Stomach (tissue), 8 donors: ENCODE measurements at regions not wholly inside any gene's neighbourhood (a gene's known extent, or its start where the extent isn't known, plus 50 kb on each side); places are given as distances from the start of the nearest gene placed in this dataset.

Source experiments
- DNase-seq, 2 donors: peaks; one replicate each; pipeline versions ENCODE4 v3.0.0 to v3.0.0-alpha.2; 2013 to 2019
- H3K27ac ChIP-seq, 5 donors: fragments of 200-600 bp in 4 of 5; sonication (generic) in 4 of 5; one replicate each; pipeline ENCODE4 v1.5.1; 2013 to 2019; ENCODE audit warnings: mild to moderate bottlenecking in 1 of 5, moderate library complexity in 1 of 5
- H3K27me3 ChIP-seq, 3 donors: fragments of 200-600 bp; sonication (generic); one replicate each; pipeline ENCODE4 v1.5.1; 2017 to 2019; ENCODE audit warnings: mixed run types in 1 of 3
- H3K36me3 ChIP-seq, 4 donors: fragments of 200-600 bp; sonication (generic); 1 replicate in 3 of 4; 2 replicates in 1 of 4; pipeline ENCODE4 v1.5.1; 2016 to 2019
- H3K4me1 ChIP-seq, 4 donors: fragments of 200-600 bp; sonication (generic); one replicate each; pipeline ENCODE4 v1.5.1; 2016 to 2019
- H3K4me3 ChIP-seq, 4 donors: fragments of 200-600 bp; sonication (generic) in 3 of 4; one replicate each; pipeline ENCODE4 v1.5.1; 2016 to 2019; ENCODE audit warnings: mild to moderate bottlenecking in 1 of 4
- H3K9me3 ChIP-seq, 4 donors: fragments of 200-600 bp; sonication (generic); one replicate each; pipeline ENCODE4 v1.5.1; 2016 to 2019
- EP300 ChIP-seq: sonication (generic); formaldehyde crosslinking; IDR thresholded peaks from one replicate; pipeline ENCODE4 v1.6.1; 2017; ENCODE audit warnings: antibody characterized with exemption
- POLR2A ChIP-seq, 4 donors: fragments of 450-650 bp; IDR thresholded peaks; one replicate each; pipeline ENCODE4 v1.6.1; 2016; ENCODE audit warnings: antibody characterized with exemption in 4 of 4, control low read depth in 2 of 4, mild to moderate bottlenecking in 1 of 4, moderate library complexity in 1 of 4
- POLR2AphosphoS5 ChIP-seq, 3 donors: sonication (generic); formaldehyde crosslinking; IDR thresholded peaks; one replicate each; pipeline ENCODE4 v1.6.1; 2016; ENCODE audit warnings: antibody characterized with exemption in 3 of 3
- WGBS, 5 donors: extraction: QIAGEN DNeasy Blood & Tissue Kit in 3 of 5; methylation state at CpG; one replicate each; pipeline versions ENCODE4 v1.1.5 to v1.1.7; 2013 to 2018; 5-methylcytosine and 5-hydroxymethylcytosine counted together
- intact Hi-C: fragments of 100-400 bp; cut with DNase I; formaldehyde crosslinking; loops from one replicate; pipeline ENCODE4 v1.15.1; 2023; ENCODE audit warnings: low total_unique reads
- TF ChIP-seq, protein P1 (sequence below), 7 experiments: fragments of 450-650 bp in 4 of 7; fragments of 200-600 bp in 3 of 7; sonication (generic) in 3 of 7; IDR thresholded peaks; one replicate each; pipeline ENCODE4 v1.5.1; 2016 to 2019; ENCODE audit warnings: antibody characterized with exemption in 7 of 7, control low read depth in 2 of 7, mild to moderate bottlenecking in 1 of 7
- donor health status: healthy with polysubstance abuse.
- donor health status: Bipolar disorder and iron deficiency.
- donor health status: healthy.

DNA sequence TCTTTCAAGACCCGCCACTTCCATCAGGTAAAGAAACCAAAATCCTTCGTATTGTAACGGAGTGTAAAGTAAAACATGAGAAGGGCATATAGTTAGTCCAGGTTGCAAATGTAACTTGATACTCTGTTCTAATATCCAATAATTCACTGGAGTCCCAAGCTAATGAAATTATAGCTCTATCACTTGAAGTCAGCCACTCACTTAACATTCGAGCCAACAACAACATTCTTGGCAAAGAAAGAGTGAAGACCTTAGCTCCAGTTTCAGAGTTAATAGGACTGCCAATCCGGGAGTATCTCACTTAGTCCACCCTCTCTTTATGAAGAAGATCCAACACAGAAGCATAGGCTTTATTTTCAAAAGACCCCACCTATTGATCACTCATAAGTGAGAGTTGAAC is 298.0 kb upstream of the SOX11 start:
- no peak for DNase-seq
- WGBS, 5 donors = 35 to 62% (median 39%) methylated on average over 5 of the region's 5 CpGs
- Histone ChIP-seq H3K4me3 (no peak overlapping the region), H3K27me3 (no peaks in the 10 kb centered on the region), H3K27ac (no peak overlapping the region), H3K9me3 (no peaks in the 10 kb centered on the region), H3K4me1 (peaks cover 0 to 6% (median 0%) of the 10 kb centered on the region in 4 donors), H3K36me3 (no peaks in the 10 kb centered on the region)
- TF ChIP-seq EP300 (no peak), POLR2AphosphoS5 (IDR thresholded peaks at IDR 0.05) (no peak), POLR2A (IDR thresholded peaks at IDR 0.05) (no peak)
- TF ChIP-seq, protein P1, sequence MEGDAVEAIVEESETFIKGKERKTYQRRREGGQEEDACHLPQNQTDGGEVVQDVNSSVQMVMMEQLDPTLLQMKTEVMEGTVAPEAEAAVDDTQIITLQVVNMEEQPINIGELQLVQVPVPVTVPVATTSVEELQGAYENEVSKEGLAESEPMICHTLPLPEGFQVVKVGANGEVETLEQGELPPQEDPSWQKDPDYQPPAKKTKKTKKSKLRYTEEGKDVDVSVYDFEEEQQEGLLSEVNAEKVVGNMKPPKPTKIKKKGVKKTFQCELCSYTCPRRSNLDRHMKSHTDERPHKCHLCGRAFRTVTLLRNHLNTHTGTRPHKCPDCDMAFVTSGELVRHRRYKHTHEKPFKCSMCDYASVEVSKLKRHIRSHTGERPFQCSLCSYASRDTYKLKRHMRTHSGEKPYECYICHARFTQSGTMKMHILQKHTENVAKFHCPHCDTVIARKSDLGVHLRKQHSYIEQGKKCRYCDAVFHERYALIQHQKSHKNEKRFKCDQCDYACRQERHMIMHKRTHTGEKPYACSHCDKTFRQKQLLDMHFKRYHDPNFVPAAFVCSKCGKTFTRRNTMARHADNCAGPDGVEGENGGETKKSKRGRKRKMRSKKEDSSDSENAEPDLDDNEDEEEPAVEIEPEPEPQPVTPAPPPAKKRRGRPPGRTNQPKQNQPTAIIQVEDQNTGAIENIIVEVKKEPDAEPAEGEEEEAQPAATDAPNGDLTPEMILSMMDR (IDR thresholded peaks at IDR 0.05) = no peak
- intact Hi-C loops = no loop called here

DNA sequence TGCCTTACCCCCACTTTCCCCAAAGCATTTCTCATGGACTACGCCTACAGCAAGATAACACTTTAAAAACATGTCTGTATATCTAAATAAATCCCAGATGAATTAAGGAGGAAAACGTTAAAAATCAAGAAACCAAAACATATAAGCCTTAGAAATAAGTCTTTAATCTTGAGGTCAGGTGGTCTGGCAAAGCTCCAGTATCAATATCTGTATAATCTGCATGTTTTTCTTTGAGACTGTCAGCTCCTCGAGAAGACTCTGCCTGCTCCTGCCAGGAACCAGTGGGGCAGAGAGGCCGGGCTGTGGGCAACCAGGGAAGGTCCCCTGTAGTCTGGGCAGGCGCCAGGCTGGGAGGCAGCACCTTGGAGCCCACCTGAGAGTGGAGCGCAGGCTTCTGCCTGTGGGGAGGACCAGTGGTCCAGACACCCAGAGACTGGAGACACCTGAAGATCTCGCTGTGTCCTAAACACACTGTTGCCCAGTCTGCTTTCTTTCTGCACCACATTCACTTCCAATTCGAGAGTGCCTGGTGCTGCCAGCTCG is 291.0 kb upstream of the SOX11 start:
- intact Hi-C loops = no loop called here
- DNase-seq = no peak
- 63 to 73% (median 67%) methylated on average over 4 to 9 of the region's 9 CpGs for WGBS, 5 donors
- H3K27me3 ChIP-seq = no peaks in the 10 kb centered on the region
- no peaks in the 10 kb centered on the region for H3K9me3 ChIP-seq
- no peak overlapping the region for H3K27ac ChIP-seq
- H3K4me3 ChIP-seq = no peak overlapping the region
- TF ChIP-seq POLR2A (IDR thresholded peaks at IDR 0.05) (no peak), EP300 (no peak), POLR2AphosphoS5 (IDR thresholded peaks at IDR 0.05) (no peak)
- TF ChIP-seq, protein P1 (IDR thresholded peaks at IDR 0.05) = no peak
- no peaks in the 10 kb centered on the region for H3K36me3 ChIP-seq
- no peaks in the 10 kb centered on the region for H3K4me1 ChIP-seq

DNA sequence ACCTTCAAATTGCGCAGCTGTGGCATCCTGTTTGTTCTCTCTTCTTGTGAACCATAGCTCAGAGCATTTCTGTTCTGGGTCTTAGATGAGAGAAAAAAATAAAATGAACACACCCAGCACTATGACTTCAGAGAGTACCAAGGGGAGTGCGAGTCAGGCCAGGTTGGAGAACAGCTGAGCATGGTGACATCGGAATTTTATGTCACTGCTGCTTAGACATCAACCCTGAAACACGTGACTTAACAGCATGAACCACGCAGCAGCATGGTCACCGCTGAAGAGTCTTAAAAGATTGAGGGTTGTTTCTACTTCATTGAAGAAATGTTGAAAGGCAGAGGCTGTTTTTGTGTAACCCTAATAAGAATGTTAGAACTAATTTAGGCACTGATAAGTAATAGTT is 288.8 kb upstream of the SOX11 start:
- no peak for TF ChIP-seq POLR2A (IDR thresholded peaks at IDR 0.05)
- H3K27me3 ChIP-seq = no peaks in the 10 kb centered on the region
- no peaks in the 10 kb centered on the region for H3K4me1 ChIP-seq
- no peaks in the 10 kb centered on the region for H3K36me3 ChIP-seq
- intact Hi-C loops = no loop called here
- DNase-seq = no peak
- no peaks in the 10 kb centered on the region for H3K9me3 ChIP-seq
- H3K27ac ChIP-seq = no peak overlapping the region
- 62 to 76% (median 71%) methylated on average over 6 of the region's 6 CpGs for WGBS, 5 donors
- H3K4me3 ChIP-seq = no peak overlapping the region

DNA sequence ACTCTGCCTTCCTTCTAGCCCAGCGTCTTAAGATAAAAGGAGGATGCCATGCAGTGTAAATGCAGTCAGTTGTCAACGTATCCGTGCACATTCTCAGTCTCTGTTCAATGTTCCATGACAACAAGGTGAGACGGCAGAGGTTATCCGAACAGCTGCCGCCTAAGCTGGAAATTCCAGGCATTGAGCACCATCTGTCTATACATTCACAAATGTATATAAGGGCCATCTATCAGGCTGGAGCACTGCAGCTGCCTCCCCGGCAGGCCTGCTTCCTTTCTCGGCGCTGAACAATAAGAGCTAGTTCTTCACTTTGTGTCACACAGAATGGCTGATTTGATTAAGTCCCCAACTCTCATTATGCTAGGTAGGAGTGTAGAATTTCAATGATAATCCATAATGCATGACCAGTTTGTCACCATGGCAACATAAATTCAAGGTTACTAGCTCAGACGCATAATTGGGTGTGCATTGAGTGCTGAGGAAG is 282.2 kb upstream of the SOX11 start:
- WGBS, 5 donors = 46 to 59% (median 55%) methylated on average over 10 of the region's 10 CpGs
- no peak overlapping the region for H3K4me3 ChIP-seq
- no peaks in the 10 kb centered on the region for H3K9me3 ChIP-seq
- H3K27me3 ChIP-seq = no peaks in the 10 kb centered on the region
- no peak overlapping the region for H3K27ac ChIP-seq
- H3K4me1 ChIP-seq = no peaks in the 10 kb centered on the region
- peak in 1 of 2 donors; percentile 25 for DNase-seq
- intact Hi-C loops = no loop called here
- H3K36me3 ChIP-seq = no peaks in the 10 kb centered on the region
- no peak for TF ChIP-seq POLR2AphosphoS5 (IDR thresholded peaks at IDR 0.05)

DNA sequence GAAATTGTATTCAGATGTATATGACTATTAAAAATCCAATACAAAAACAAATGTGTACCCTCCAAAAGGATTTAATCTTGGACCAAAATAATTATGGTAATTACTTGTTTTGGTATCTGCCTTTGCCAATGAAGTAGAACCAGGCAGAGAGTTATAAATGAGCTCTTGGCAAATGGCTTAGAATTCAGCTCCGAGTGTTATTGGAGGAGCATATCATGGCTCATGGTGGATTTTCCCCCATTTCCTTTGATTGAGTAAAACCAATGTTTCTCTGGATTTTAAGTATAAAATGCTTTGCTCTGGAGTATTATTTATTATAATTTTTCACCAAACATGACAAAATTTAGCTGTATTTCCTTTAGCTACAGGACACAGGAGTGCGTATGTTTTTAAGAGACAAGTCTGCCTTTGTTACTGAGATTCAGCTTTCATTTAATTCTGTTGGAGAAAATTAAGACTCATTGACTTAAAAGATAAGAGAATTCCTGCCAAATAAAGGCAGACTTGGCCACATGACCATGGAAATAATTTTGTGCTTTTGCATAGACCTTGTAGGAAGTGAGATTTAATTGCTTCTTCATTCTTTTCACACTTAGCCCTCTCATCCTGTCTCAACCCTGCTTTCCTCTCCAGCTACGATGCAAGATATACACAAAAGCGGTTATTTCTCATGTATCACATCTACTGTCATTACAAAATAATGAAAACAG is 281.0 kb upstream of the SOX11 start:
- no peak for DNase-seq
- Histone ChIP-seq H3K4me1 (no peaks in the 10 kb centered on the region), H3K4me3 (no peak overlapping the region), H3K36me3 (no peaks in the 10 kb centered on the region), H3K9me3 (no peaks in the 10 kb centered on the region), H3K27ac (no peak overlapping the region), H3K27me3 (no peaks in the 10 kb centered on the region)
- 83 to 92% (median 88%) methylated on average over 4 of the region's 4 CpGs for WGBS, 5 donors
- intact Hi-C loops = no loop called here
- TF ChIP-seq POLR2AphosphoS5 (IDR thresholded peaks at IDR 0.05) (no peak), EP300 (no peak), POLR2A (IDR thresholded peaks at IDR 0.05) (no peak)
- TF ChIP-seq, protein P1 (IDR thresholded peaks at IDR 0.05) = no peak
